GM21737 (cell line): ENCODE measurements at regions not wholly inside any gene's neighbourhood (a gene's known extent, or its start where the extent isn't known, plus 50 kb on each side); places are given as distances from the start of the nearest gene placed in this dataset.
"Not testable (repeated sequence)": the region's sequence is repeated elsewhere in the genome, so short reads cannot be mapped to it uniquely, and the experiment has no call there.

Experiments used
- ATAC-seq: cut with Tn5 transposase; IDR thresholded peaks from one replicate; pipeline ENCODE4 v1.9.1; 2021; ENCODE audit warnings: mild to moderate bottlenecking, moderate library complexity; ENCODE audit not compliant: unreplicated experiment

DNA sequence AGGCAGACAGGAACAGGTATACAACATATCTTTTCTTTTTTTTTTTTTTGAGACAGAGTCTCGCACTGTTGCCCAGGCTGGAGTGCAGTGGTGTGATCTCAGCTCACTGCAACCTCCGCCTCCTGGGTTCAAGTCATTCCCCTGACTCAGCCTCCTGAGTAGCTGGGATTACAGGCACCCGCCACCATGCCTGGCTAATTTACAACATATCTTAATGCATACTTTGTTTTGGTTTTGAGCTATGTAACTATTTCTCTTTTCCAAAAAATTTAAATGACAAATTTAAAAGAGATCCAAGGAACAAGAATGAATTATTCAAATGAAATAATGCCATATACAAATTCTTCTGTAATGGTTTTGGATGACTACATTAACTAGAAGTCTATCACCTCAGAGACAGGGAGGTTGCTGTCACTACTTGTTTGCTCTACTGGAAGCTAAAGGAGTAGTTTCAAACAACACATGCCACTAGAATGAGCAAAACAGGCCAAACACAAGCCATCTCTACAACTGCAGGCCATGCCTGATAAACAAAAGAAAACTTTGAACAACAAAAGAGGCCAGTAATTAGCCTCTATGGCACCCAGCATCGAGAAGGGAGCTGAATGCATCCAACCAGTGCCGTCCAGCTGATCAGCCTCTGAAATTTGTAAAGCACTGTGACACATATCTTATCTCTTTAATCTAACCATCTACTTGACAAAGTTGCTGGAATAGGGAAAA lies 133.6 kb upstream of the VOPP1 start:
- not testable (repeated sequence) for ATAC-seq

DNA sequence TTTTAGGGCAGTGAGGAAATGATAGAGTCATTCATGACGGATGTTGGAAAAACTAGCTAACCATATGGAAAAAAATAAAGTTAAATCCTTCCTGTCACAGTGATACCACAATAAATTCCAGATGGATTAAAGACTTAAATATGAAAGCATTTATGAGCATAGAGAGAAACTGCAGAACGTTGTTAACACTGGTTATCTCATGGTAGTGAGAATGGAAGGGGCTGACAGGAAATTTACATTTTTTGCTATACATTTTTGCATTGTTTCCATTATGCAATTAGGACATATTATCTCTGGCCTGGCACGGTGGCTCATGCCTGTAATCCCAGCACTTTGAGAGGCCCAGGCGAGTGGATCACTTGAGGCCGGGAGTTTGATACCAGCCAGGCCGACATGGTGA lies 130.5 kb upstream of the VOPP1 start:
- ATAC-seq, result not testable (repeated sequence)

DNA sequence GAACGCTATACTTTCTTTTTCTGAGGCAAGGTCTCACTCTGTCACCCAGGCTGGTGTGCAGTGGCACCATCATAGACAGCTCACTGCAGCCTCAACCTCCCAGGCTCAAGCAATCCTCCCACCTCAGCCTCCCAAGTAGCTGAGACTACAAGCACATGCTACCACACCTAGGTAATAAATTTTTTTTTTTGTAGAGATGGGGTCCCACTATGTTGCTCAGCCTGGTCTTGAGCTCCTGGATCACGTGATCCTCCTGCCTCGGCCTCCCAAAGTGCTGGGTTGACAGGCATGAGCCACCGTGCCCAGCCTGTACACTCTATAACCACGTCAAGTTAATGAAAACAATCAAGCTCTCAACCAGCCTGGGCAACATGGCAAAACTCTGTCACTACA lies 127.1 kb upstream of the VOPP1 start:
- not testable (repeated sequence) for ATAC-seq

DNA sequence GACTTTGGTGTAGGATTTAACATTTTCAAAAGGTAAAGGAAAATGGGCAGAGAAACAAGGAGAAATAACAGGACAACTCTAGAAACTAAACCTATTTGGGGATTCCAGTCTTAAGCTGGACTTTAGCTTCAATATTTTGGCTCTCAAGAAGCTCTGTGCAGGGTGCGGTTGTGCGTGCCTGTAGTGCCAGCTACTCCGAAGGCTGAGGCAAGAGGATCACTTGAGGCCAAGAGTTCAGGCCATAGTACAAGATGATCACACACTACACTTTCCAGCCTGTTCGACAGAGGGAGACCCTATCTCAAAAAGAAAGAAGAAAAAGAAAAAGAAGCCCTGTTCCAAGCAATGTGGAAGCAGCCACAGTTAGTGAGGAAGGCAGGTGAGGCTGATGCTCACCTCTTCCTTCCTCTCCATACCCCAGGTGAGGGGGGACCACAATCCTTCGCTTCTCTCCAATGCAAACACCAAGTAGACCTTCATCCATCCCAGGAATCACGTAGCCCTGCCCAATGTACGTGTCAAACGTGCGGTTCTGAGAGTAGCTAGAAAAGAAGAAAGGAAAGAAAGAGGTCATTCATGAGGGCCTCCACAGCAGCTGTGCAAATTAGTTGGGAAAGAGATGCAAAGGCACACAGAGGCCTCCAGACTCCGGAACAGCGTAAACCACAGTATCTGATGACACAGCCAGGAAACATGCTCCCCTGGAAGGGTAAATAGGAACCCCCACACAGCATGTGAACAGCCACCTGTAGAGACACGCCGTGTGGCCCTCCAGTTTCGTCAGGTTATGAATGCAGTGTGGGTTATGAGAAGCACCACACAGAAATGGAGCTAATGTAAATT lies 126.5 kb upstream of the VOPP1 start:
- peak; percentile 94 for ATAC-seq

DNA sequence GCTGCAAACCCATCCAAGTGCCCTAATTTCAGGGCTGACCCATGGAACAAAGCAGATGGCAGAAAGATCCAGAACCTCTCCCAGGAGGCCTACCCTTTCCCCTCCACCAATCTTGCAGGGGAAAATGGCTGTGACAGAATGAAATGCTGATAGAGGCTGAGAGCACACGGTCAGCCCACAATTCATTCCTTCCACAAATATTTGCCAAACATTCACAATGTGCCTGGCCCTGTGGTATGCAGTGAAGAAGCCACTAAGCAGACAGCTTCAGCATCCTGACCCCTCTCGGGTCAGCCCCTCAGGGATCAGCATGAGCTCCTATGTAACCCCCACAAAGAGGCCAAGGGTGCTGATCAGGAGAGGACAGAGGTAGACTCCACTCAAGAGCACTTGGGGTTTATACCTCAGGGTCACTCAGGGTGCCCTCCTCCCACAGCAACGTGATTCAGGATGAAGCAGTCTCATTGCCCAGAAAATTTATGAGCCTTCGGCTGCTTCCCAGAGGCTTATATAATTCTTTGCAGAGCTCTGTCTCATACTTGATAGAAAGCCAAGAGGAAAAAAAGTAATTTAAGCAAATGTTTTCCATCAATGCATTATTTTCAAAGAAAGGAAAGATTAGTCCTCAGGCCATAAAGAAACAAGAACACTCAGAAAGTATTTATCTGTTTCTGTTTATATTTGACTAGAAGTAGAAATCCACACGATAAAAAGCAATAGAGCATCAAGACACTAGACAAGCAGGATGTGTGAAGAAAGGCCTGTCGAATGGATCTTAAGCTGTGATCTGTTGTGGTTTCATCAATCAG lies 123.8 kb upstream of the VOPP1 start:
- not testable (repeated sequence) for ATAC-seq

DNA sequence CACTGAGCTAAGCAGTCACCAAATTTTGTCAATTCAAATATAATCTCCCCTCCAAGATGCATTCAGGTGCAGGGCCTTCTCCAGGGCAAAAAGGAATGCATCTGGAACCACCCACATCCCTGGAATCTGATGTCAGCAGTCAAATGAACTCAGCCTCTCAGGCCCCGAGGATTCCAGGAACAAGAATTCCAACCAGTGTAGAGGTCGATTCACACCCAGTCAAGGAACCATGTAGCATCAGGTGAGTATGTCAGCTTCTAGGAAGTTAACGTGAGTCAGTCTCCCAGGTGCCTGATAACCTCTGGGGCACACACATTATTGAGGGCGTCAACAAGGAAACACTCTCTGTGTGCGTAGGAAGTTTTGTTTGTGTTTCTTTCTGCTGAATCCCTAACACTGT lies 122.2 kb upstream of the VOPP1 start:
- ATAC-seq, result not testable (repeated sequence)

DNA sequence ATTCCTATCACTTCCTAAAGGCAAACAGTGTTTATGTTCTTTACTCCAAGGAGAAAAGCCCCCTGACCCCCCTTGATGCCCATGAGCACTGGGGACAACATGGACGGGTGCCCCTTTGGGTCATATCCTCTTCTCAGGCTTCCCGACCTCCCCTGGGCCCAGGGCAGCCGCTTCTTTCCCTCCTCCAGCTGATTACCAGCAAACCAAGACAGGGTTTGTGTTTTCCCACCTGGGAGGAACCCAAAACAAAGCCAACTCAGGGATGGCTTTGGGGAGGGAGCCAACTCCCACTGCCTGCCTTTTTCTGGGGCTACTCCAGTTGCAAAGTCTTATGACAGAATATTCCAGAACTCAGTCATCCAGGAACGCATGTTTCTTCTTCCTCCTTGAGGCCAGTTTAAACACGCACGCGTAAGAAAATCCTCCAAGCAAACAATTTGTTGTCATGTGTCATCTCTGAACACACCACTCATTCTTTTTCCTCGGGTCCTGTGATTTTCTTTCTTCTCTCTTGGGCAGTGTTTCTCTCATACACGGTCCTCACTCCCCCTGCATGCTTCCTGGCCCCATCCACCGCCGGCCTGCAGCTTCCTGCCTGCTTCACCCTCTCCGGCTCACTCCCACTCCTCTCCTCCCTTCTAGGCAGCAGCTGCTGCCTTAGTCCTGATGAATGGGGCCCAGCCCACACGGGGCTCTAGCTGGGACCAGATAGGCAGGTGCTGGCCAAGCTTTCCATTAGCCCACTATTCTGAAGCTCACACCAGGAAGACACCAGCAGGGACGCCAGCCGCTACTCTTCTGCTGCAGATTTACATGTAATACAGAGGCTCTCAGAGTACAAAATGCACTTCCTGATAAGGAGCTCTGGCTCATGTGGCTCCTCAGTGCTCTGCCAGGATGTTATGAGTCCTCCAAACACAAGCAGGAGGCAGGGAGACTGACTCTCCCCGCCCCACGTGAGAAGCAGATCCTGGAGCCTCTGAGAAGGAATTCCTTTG lies 116.7 kb upstream of the VOPP1 start:
- ATAC-seq, result not testable (repeated sequence)

DNA sequence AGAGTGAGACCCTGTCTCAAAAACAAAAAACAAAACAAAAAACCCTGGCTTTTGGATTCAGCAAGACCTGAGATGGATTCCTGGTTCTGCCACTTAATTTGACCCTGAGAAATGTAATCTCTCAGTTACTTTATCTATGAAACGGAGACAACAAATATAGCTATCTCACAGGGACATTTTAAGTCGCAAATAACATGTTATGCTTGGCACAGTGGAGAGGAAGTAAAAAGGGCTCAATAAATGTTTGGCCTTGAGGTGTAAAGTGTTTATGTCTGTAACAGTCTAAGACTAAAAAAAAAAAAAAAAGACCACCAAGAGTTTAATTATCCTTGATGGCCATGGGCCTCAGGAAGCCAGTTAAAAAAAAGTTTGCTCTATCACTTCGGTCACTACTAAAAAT lies 116.0 kb upstream of the VOPP1 start:
- not testable (repeated sequence) for ATAC-seq

DNA sequence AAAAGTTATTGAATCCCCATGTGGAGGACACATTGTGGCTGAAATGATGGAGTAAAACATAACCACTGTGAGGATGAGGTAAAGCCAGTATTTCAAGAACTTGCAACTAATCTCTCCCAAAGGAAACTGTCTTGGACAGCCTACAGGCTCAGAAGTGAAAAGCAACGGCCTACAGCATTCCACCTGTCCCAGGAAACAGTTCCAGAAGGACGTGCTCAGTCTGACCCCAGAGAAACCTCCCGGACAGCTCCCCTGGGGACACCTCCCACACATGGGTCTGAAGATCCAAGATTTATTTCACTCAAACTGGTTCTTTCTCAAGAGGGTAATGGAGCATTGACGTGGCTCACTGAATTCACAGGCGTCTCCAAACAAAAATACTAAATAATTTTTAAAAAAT lies 115.0 kb upstream of the VOPP1 start:
- ATAC-seq, result not testable (repeated sequence)

DNA sequence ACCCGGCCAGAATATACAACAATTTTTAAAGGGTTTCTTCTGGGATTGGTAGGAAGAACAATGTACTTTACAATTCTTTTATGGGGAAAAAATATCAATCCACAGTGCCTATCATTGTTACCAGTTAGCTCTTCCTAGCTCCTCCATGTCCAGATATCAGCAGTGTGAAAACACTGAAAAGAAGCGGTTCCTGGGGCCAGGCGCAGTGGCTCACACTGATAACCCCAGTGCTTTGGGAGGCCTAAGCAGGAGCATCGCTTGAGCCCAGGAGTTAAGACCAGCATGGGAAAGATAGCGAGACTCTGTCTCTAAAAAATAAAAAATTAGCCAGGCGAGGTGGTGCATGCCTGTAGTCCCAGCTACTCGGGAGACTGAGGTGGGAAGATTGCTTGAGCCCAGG lies 114.5 kb upstream of the VOPP1 start:
- not testable (repeated sequence) for ATAC-seq

DNA sequence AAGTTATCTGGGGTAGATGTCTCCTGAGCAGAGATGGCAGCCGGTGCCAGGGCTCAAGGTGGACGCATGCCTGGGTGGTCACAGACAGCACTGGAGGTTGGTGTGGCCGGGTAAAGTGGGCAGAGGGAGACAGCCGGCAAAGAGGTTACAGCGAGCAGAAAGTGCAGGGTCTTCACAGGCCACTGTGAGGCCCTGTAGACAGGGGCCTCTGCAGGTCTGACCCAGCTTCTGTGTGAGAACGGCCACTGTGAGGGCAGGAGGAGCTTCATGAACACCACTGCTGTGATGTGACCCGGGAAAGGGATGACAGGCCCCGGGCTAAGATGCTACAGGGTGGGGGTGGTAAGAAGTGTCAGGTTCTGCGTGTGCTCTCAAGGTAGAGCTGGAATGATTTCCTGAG lies 111.2 kb upstream of the VOPP1 start:
- ATAC-seq, result not testable (repeated sequence)

DNA sequence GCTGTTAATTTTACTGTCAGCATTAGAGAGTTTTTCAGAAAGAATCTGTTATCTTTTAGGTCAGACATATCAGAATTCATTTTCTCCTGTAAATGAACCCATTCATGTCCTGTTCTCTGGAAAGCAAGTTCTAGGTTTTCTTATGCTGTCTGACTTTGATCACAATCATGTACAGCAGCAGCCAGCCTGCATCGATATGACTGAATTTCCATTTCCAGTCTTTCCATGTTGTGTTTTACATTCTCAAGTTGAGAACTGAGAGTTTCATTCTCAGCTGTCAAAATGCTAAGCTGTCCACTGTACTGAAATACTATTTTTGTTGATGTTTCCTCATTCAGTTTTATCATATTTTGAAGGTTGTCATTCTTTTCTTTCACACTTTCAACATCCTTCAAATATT lies 103.3 kb upstream of the VOPP1 start:
- not testable (repeated sequence) for ATAC-seq

DNA sequence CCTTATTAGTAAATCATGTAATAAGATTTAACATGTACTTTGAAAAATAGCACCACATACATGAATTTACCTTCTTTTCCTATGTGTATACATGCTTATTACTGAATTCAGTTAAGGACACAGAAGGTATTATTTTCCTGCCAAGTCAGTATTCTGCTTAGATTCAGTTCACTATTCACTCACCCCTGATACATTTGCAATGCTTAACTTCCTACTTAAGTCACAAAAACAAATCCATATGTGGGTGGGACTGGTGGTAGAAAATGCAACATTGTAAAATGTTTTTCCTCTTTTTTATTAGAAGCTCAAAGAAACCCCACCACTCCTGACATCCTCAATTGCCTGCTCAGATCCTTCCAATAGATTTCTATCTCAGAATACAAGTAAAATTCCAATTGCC lies 101.2 kb upstream of the VOPP1 start:
- not testable (repeated sequence) for ATAC-seq

DNA sequence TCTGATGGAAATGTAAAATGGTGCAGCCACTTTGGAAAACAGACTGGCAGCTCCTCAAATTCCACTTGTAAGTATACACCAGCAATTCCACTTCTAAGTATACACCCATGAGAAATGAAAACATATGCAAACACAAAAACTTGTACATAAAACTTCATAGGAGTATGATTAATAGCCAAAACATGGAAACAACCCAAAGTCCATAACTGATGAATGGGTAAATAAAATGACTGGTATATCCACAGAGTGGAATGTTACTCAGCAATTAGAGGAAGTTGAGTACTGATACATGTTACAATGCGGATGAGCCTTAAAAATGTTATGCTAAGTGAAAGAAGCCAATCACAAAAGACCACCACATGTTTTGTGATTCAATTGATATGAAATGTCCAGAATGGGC lies 99.8 kb upstream of the VOPP1 start:
- not testable (repeated sequence) for ATAC-seq

DNA sequence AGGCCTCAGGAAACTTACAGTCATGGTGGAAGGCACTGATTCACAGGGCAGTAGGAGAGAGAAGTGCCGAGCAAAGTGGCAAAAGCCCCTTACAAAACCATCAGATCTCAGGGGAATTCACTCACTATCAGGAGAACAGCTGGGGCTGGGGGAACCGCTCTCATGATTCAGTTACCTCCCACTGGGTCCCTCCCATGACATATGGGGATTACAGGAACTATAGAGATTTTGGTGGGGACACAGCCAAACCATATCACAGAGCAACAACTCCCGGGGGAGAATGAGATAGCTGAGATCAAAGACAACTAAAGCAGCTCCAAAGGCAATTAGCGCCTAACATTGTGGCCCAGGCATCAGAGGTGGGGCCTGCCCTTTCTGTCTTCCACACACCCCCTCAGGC lies 85.4 kb upstream of the VOPP1 start:
- ATAC-seq, result no peak

DNA sequence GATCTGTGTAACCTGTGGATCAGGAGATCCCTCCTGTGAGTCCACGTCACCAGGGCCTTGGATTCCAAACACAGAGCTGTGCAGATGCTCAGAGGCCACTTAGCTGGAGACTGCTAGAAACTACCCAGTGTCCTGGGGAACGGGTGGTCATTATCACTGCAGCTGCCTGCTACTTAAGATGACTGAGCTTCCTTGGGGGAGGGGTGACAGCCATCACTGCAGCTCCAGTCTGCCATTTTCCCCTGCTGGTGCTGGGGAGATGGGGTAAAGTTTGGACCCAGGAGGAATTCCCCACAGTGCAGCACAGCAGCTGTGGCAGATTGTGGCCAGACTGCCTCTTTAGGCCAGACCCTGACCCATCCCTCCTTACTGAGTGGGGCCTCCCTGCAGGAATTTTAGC lies 78.8 kb upstream of the VOPP1 start:
- ATAC-seq, result no peak

DNA sequence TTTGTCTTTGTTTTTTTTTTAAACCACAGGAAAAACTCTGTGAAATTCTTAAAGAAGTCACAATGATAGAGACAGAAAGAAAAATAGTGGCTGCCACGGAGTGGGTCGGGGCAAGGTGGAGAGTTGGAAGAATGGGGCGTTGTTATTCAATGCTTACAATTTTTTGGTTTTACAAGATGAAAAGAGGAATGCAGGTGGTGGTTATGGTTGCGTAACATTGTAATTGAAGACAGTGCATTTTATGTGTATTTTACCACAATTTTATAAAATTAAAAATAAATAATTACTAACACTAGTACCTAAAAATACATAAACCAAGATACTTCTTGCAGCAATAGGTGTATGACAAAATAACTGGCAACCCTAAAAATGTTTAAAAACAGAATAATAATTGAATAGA lies 76.9 kb upstream of the VOPP1 start:
- no peak for ATAC-seq

DNA sequence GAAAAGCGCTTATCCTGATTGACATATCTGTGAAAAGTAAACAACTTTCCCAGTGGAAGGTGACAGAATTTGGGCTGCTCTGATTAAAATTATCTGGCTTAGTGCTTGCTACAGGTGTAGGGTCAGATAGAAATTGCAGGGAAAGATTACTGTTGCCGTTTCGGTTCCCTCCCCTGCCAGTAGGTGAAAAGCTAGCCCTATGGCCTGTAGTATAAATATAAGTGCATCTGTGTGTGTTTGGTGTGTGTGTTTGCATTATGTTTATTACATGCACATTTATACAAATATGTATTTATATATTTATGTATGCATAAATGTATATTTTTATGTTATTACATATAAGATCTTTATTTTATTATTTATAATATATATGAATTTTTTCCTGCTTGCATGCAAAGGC lies 72.3 kb upstream of the VOPP1 start:
- no peak for ATAC-seq

DNA sequence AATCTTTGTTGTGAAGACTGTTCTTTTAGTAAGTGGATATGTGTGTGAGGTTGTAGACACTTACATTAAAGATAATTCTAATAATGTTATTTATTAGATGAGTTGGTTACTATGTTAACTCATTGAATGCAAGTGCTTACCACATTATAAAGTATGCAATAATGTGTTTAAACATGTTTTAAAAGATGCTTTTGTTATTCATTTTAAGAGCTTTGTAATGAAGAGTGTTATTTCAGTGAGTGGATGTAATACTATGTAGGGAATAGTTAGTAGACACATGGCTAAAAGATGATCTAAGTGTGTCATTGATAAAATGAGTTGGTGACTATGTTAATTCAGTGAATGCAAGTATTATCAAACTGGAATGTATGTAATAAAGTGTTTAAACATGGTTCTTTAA lies 70.0 kb upstream of the VOPP1 start:
- no peak for ATAC-seq

DNA sequence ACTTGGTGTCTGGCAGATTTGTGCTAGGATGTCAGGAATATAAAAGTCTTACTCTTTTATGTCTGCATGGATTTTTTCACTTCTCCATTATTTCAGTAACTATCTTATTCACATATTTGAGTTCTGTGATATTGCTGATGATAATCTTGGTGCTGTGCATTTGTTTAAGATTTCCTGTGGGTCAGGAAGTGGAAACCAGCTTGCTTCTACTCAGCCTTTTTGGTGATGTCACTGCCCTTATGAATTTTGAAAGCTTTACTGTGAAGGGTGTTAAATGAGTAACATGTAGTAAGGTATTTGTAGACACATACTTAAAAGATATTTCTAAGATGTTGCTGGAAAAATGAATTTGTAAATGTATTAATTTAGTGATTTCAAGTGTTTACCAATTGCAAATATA lies 69.5 kb upstream of the VOPP1 start:
- peak; percentile 90 for ATAC-seq
